ENCODE measurements at regions not wholly inside any gene's neighbourhood (a gene's known extent, or its start where the extent isn't known, plus 50 kb on each side); places are given as distances from the start of the nearest gene placed in this dataset.

DNA sequence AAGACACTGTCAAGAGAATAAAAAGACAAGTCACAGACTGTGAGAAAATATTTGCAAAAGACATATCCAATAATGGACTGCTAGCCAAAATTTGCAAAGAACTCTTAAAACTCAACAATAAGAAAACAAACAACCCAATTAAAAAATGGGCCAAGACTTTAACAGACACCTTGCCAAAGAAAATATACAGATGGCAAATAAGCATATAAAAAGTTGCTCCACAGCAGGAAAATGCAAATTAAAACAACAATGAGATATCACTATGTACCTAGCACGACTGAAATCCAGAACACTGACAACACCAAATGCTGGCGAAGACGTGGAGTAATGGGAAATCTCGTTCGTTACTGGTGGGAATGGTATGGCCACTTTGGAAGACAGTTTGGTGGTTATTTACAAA, 228.9 kb downstream of the TTC8 start:
- TF ChIP-seq, protein P1, sequence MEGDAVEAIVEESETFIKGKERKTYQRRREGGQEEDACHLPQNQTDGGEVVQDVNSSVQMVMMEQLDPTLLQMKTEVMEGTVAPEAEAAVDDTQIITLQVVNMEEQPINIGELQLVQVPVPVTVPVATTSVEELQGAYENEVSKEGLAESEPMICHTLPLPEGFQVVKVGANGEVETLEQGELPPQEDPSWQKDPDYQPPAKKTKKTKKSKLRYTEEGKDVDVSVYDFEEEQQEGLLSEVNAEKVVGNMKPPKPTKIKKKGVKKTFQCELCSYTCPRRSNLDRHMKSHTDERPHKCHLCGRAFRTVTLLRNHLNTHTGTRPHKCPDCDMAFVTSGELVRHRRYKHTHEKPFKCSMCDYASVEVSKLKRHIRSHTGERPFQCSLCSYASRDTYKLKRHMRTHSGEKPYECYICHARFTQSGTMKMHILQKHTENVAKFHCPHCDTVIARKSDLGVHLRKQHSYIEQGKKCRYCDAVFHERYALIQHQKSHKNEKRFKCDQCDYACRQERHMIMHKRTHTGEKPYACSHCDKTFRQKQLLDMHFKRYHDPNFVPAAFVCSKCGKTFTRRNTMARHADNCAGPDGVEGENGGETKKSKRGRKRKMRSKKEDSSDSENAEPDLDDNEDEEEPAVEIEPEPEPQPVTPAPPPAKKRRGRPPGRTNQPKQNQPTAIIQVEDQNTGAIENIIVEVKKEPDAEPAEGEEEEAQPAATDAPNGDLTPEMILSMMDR (IDR thresholded peaks at IDR 0.05): no peak
- TF ChIP-seq POLR2A (IDR thresholded peaks at IDR 0.05) (no peak), EP300 (IDR thresholded peaks at IDR 0.05; ENCODE audit: low read depth) (no peak)

All from transverse colon (tissue), 3 donors.